Activated CD4-positive, alpha-beta T cell treated with anti-CD3 and anti-CD28 coated beads, Interleukin-2, amount 50 U/mL, for 1 hour (primary cell): ENCODE measurements at regions not wholly inside any gene's neighbourhood (a gene's known extent, or its start where the extent isn't known, plus 50 kb on each side); places are given as distances from the start of the nearest gene placed in this dataset.

Experiments
- DNase-seq: peaks from one replicate; pipeline ENCODE4 v3.0.0-alpha.2; 2020

DNA sequence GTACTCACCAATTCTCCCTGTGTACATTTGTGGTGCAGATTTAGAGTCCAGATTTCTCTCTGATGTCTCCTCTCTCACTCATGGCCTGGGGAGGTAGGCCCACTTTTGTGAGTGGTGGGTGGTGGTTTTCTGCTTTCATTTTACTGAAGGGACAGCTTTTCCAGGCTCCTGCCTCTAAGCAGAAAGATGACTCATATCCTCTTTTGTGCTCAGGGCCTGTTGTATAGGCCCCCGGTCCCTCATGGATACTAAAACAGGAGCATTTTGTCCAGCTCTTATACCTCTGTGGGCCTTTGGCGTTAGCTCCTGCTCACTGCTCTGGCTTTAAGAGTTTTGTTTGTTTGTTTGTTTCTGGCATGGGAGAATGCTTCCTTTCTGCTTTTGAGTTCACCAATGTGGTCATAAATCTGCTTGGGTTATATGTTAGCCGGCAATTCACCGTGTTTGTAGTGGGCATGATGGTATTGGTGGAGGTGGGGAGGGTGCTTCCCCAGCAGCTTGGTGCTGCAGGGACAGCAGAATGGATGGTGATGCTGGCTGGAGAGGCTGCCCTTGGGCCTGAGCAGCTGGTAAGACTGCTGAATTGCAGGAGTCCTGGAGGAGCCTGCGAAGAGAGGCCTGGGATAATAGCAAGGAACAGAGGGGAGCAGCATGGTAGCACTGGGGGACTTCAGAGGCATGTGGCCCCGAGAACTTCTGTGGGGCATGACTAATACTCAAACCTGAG, 468.7 kb downstream of the RPS24 start:
- no peak for DNase-seq

DNA sequence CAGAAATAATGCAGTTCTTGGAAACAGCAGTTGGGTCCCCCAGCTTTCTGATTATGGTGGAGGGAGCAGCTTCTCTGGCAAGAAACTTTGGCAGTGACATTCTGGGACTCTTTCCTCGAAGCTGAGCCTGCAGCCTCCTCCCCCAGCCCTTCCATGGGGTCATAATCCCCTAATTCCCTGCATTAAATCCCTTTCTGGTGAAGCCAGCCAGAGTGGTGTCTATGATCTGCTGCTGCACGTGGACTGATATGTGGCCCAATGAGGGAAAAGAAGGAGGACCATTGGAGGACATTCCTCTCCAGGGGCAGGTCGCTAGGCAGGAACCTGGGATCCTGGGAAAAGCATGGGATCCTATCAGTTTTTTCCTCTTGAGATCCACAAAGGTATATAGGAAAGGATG, 470.5 kb downstream of the RPS24 start:
- no peak for DNase-seq

DNA sequence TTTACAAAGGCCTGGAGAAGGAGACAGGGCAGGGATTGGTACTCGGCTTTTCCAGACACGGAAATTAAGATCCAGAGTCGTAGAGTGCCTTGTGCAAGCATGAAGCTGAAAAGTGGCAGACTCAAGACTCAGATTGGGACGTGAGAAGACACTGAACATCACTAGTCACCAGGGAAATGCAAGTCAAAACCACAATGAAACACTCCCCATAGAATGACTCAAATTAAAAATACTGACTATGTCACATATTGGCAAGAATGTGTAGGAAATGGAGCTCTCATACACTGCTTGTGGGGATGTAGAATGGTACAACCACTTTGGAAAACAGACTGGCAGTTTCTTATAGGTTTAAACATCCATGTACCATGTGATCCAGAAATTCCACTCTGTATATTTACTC, 472.0 kb downstream of the RPS24 start:
- no peak for DNase-seq

DNA sequence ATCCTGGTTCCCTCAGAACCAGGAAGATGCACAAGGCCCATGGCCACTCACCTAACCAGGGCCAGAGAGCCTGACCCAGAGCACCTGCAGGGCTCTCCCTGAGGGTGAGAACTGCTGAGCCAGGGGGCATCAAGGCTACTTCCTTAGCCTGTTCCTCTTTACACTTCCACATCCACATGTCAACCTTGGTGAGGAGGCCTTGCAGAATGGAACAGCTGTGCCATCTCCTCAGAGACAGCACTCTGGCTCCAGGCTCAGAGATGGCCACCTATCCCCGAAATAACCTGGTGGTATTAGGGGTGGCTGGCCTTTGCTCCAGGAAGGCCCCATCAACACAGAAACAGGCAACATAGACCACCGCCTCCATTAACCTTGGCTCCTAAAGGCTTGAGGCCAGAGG, 473.0 kb downstream of the RPS24 start:
- no peak for DNase-seq

DNA sequence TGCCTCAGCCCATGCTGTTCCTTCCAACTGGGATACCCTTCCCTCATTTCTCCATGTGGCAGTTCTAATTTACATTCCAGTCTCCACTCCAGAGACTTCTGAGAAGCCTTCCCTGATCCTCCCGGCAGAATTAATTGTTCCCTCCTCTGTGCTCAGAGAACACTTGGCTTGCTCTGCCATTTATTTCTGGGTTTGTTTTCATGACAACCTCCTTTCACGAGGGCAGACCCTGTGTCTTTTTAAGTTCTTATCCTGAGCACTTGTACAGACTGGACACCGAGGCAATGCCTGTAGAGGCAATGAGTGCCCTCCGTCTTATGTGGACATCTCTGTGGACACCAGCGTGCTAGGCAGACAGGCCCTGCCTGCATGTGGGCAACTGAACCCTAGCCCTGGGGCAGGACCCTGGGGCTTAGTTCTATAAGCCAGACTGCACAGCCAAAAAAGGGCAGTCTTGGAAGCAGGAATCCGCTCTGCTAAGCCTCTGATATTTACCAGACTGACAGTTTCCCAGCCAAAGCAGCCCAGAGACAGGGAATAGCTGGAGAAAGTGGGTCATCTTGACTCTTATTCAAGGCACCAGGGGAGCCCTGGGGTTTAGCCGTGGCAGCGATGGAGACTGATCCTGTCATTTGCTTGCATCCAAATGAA, 474.0 kb downstream of the RPS24 start:
- DNase-seq: no peak

DNA sequence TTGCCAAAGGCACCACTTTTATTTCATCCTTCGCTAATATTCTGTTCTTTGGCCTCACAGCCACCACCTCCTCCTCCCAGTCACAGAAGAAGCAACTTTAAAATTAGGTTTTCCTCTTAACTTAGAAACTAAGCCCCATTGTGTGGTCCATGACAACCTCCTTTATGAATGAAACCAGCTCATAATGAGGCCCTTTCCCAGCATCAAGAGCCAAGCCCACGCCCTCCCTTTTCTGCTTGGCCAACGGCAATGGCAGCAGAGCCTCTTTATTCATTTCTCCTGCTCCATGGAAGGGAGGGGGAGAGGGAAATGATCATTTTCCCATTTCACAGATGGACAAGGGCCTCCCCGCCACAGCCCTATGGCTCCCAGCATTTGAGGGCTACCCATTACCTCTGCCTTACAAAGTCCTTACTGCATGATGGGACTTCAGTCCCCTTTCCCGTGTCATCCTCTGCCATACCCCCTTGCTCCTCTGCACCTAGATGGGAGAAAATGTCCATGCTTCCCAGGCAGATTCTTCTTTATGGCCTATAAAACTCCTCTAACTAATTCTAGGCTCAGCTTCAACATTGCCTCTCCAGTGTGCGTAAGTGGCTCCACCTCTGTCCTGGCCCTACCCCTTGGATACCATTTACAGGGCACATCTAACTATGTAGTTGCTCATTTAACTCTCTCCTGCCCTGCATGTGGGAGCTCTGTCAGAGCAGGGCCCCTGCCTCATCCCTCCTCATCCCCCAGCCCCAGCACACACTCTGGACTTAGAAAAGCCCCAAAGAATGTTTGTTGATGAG, 475.5 kb downstream of the RPS24 start:
- DNase-seq: no peak

DNA sequence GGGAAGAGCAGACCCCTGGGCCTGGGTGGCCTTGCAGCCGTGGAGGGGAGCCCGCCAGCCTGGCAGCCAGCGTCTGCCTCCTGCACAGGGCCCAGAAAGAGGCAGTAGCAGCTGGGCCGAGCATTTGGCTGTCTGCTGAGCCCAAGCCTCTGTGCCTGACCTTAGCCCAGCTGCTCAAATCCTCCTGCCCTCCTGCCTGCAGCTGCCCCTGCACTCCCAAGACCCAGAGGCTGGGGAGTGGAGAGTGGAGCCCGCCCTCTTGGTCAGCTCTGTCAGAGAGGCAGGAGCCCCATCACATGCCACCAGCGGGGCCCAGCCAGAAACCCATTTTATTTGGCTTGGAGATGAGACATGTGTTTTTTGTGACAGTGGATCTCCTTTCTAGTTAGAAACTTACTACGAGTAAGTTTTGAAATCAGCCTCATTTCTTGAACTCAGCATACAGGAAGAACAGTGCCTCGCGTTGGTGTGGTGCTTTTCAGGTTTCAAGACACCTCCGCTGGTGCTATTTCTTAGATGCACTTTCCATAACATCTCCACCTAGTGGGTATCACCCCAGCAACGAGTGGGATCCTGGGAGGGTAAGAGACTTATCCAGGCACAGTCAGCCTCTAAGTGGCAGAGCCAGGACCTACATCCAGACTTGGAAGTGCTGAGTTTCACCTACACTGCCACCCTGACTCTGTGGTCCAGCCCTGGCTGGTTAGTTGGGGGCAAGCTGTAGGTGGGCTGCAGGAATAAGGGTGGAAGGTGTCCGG, 477.1 kb downstream of the RPS24 start:
- no peak for DNase-seq

DNA sequence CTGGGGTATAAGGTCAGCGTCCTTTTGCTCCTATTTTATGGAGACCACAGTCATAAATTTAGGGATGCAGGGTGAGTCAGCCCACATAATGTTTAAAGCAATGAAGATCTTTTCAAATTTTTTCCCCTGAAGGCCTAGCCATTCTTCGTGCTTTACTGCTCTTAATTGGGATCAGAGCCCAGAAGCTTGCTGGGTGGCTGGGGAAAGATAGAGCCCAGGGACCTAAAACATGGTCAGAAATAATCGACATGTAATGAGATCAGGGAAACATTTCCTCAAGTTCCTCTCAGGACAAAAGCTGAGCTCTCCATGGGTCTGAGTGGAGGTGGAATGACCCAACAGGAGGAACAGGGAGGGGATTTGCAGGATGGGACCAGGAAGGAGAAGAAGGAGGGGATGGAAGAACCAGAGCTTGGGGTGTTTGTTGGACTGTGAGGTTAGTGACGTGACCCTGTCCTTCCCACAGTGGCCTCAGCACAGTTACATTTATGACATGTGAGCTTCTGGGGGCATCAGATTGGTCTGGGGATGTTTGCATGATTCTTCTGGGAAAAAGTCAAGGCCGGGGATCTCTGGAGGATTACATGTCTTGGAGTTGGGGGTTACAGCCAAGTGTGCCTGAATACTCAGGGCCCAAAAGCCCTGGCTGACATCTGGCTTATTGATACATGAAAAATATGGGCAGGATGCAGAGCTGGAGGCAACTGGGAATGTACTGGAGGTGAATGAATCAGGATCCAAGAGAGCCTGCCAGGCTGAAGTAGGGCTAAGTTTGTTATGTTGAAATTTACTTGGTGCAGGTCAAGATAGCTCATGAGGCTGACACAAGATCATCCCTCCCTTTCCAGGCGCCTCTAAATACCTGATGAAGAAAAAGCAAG, 477.9 kb downstream of the RPS24 start:
- no peak for DNase-seq

DNA sequence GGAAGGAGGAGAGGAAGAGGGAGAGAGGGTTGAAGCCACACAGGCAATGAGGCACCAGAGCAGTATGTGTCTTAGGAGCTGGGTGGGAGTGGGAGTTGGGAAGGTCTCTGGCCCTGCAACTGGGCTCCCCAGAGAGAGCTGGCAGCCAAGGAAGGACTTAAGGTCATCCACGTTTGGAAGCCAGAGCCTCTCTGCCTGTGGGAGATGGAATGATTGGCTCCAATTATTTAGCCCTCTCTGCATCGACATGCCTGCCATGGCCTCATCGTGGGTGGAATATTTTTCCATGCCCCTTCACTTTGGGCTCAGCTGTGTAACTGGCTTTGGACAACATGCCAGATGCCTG, 478.5 kb downstream of the RPS24 start:
- no peak for DNase-seq

DNA sequence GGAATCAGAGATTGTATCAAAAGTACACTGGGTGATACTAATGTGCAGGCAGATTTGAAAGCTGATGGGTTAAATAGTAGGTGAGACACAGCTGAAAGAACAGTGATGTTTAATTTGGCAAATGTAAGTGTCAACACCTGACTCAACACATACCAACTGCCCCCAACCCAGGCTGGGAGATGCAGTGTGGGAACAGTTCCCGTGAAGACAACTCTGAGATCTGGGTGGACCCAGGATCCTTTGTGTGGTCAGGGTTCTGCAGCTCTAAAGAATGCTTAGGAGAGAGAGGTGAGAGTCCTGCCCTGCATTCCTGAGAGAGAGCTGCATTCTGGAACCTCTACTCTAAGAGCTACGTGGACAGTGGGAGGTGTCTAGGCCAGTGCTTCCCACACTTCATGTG, 479.7 kb downstream of the RPS24 start:
- DNase-seq: no peak

DNA sequence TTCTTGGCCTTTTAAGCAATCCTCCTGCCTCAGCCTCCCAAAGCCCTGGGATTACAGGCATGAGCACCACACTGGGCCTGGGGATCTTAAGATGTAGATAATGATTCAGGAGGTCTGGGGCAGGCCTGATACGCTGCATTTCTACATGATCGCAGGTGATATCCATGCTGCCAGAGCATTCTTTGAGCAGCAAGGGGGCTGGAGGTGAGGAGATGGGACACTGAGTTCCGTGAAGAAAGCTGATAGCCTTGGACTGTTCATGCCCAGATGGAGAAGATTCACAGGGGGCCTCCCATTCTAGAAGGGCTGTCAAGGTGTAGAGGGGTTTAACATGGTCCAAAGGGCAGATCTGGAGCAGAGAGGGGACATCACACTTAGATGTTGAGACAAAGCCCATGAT, 480.3 kb downstream of the RPS24 start:
- no peak for DNase-seq

DNA sequence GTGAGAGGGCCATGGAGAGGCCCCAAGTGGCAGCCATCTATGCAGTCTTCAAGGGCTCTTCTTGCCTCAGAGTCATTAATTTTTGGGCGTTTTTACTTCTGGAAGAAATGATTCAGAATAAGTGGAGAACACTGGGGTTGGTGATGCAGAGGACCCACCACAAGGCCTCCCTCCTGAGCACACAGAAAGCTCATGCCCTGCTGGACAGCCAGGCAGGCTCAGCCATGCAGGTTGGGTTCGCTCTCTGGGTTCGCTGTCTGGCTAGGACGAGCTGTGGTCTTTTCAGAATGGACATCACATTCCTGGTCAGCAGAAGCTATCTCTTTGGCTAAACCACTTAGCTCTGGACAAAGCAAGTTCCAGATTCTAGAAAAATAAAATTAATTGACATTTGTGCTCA, 480.8 kb downstream of the RPS24 start:
- no peak for DNase-seq

DNA sequence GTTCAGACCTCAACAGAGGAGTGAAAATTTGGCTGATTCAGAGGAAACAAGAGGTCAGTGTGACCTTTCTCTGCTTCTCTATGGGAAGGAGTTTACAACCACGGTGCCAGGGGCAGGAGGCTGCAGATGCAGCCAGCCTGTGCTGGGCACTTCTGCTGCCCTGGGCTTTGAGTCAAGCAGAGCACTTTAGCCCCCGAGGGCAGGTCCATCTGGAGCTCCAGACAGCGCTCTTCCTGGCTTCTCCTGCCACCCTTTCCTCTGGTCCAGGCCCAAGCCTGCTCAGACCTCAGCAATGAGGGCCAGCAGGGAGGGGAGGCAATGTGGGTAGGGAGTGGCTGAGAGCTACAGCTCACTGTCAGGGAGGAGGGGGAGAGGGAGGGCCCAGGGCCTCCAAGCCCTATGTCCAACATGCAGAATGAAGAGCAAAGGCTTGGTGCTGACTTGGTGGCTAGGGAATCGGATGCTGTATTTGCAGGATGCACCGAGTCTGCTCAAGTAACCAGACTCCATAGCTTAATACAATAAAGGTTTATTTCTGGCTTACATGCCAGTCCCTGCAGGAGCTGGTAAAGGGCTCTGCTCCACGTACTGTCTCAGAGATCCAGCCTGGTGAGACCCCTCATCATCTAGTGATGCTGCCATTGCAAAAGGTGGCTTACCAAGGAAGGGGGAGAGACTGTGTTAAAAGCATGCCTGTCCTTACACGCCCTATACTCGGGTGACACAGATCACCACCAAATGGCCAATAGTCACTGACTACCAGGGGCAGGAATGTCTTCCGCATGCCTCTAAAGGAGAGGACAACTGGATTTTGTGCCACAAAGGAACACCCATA, 481.6 kb downstream of the RPS24 start:
- no peak for DNase-seq

DNA sequence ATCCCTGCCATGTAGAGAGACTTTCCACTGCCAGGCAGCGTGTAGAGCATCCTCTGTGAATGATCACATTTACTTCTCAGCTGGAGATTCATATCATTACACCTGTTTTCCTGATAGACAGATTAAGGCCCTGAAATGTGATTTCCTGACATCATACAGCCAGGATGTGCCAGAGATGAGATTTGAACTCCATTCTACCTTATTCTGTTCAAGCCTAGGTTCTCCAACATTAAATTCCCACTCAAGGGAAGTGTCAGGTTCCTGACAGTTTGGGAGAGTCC, 482.1 kb downstream of the RPS24 start:
- no peak for DNase-seq

DNA sequence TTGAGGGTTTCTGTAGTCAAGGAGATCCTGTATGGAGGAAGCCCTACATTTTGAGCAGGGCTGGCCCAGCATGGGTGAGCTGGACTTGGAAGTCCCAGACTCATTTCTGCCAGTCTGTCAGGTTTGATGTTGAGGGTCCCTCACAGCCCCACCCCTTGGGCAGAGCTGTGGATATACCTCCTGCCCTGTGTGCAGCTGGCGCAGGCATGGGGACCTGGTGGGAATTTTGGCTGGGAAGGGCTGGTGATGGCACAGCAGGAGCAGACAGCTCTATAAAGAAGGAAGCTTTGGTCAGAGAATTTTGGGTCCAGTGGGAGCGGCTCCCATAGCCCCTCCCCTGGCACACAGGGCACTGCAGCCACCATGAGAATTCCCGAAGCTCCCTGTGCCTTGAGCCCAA, 482.6 kb downstream of the RPS24 start:
- no peak for DNase-seq

DNA sequence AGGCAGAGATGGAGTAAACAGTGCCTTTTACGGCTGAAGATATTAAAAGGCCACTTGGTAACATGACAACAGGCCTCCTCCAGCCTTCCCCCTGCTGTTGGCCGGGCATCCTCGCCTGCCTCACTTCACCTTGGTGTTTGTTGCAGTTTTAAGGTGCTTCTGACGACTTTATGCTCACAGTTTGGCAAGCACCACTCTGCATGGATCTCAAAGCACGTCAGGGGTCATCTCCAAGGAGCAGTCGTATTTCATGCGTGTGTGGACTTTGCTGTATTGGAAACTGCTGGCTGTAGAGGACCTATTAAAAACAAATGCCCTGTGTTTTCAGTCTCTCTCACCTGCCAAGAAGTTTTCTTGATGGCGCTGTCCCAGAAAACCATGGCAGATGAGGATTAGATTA, 483.1 kb downstream of the RPS24 start:
- no peak for DNase-seq

DNA sequence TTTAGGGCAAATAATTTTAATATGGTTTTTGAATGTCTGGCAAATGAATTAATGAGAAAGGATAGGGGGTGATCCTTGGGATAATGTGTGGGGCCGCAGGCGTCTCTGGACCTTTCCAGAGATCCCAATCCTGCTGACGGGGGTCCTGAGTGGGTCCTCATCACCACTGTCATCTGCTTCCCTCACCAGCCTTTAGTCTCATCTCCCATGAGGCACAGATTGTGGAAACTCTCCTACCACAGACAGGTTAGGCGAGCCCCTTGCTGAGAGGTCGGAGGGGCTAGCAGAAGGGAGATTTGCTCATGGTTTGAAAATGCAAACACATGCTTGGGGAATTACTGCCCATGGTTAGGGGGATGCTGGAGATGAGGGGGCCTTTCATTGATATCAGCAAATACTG, 484.6 kb downstream of the RPS24 start:
- DNase-seq: no peak

DNA sequence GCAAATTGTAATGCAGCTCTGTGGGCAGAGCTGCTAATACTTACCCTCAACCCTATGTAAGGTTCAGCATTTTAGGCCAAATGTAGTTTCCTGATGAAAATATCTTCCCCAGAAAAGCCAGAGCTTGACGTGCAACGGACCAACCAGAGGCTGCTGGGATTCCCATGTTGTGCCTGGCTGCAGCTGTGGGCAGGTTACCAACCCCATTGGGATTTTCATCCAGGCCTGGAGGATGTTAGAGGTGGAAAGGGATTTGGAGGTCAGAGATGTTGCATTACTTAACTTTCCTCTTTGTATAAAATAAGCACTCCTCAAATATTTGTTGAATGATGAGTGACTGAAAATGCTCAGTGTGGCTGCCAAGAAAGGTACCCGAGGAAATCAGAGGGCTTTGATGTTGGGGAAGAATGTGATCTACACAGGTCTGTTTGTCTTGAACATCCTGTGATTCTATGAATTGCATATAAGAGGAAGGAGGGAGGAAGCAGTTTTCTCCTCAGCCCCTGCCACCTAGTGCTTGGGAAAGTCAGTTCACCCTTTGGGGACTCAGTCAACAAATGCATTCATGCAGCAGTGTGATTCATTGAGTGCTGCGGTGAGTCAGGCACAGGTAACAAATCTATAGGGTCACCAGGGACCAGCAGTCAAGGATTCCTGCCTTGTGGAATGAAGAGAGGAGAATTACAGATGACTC, 487.2 kb downstream of the RPS24 start:
- DNase-seq: no peak

DNA sequence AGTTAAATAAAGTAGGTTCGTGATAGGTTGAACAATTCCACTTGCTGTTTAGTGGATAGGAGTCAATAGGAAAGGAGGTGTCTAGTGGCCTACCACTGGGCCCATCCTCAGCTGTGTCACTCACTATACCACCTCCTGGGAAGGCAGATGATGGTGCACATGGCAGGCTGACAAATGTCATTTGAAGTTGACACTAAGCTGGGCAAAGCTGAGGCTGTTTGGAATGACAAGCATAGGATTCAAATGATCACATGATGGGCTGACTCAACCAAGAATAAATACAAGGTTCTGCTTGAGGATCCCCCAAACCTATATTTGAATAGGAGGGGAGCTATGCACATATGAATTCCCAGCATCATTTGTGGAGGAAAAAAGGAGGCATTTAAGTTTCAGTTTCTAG, 489.8 kb downstream of the RPS24 start:
- no peak for DNase-seq

DNA sequence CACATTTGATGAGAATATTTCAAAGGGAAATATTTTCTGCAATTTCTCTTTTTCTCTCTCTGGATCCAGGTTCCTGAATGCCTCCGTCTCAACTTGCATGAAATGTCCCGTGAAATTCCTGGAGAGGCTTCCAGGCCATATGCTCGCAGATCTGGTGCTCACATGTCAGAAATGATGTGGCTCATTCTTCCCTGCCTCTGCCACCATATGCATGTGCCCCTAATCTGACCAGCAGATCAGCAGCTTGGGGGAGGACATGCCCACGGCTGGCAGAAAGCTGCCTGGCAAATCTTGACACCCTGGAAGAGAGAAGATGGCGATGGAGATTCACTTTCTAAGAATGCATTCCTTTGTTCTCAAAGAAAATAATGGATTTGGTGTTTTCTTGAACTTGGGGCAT, 490.7 kb downstream of the RPS24 start:
- DNase-seq: no peak

DNA sequence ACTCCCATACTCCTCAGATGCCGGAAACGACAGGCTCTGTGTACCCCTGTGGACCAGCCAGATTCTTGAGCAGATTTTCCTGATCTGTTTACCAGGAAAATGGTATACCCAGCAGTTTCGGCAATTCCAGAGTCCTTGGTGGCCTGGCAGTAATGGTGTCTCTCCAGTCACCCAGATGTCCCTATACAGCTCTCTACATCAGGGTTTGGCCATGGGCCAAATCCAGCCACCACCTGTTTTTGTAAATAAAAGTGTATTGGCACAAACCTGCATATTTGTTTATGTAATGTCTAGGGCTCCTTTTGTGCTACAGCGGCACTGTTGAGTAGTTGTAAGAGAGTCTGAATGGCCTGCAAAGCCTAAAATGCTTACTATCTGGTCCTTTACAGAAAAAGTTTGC, 491.3 kb downstream of the RPS24 start:
- DNase-seq: no peak
